ENCODE measurements at regions not wholly inside any gene's neighbourhood (a gene's known extent, or its start where the extent isn't known, plus 50 kb on each side); places are given as distances from the start of the nearest gene placed in this dataset.

- Histone ChIP-seq H3K27me3 (no peaks in the 10 kb centered on the region), H3K4me1 (no peaks in the 10 kb centered on the region), H3K9me3 (no peaks in the 10 kb centered on the region), H3K36me3 (no peaks in the 10 kb centered on the region), H3K4me3 (no peak overlapping the region), H3K27ac (no peak overlapping the region)
- WGBS, 2 donors: 64 to 70% methylated on average over 2 of the region's 2 CpGs
- no peak for DNase-seq (ENCODE audit: low spot score in 2 of 2)
- TF ChIP-seq EP300 (IDR thresholded peaks at IDR 0.05) (no peak), CTCF (IDR thresholded peaks at IDR 0.05) (no peak), POLR2A (IDR thresholded peaks at IDR 0.05) (no peak)
Observed at GRCh38 chr2:34102339-34102738, 503.2 kb upstream of the FAM98A start.

- no peak for DNase-seq (ENCODE audit: low spot score in 2 of 2)
- Histone ChIP-seq H3K27me3 (no peaks in the 10 kb centered on the region), H3K4me1 (no peaks in the 10 kb centered on the region), H3K36me3 (no peaks in the 10 kb centered on the region), H3K4me3 (no peak overlapping the region), H3K9me3 (no peaks in the 10 kb centered on the region), H3K27ac (no peak overlapping the region)
- 41 to 82% methylated on average over 2 of the region's 2 CpGs for WGBS, 2 donors
- TF ChIP-seq POLR2A (IDR thresholded peaks at IDR 0.05): no peak
- TF ChIP-seq CTCF (IDR thresholded peaks at IDR 0.05): no peak
- no peak for TF ChIP-seq EP300 (IDR thresholded peaks at IDR 0.05)
Observed at GRCh38 chr2:34099377-34099776, 500.3 kb upstream of the FAM98A start.

GRCh38 chr2:34098256-34098655, 499.2 kb upstream of the FAM98A start:
- DNase-seq (ENCODE audit: low spot score in 2 of 2): no peak
- no peaks in the 10 kb centered on the region for H3K27me3 ChIP-seq
- no peak overlapping the region for H3K4me3 ChIP-seq
- no peak for TF ChIP-seq POLR2A (IDR thresholded peaks at IDR 0.05)
- 52 to 56% methylated on average over 2 of the region's 2 CpGs for WGBS, 2 donors
- H3K36me3 ChIP-seq: no peaks in the 10 kb centered on the region
- H3K4me1 ChIP-seq: no peaks in the 10 kb centered on the region
- no peak overlapping the region for H3K27ac ChIP-seq
- H3K9me3 ChIP-seq: no peaks in the 10 kb centered on the region

- Histone ChIP-seq H3K27ac (no peak overlapping the region), H3K36me3 (no peaks in the 10 kb centered on the region), H3K27me3 (no peaks in the 10 kb centered on the region), H3K4me1 (no peaks in the 10 kb centered on the region), H3K9me3 (no peaks in the 10 kb centered on the region), H3K4me3 (no peak overlapping the region)
- 63 to 64% methylated on average over 3 of the region's 3 CpGs for WGBS, 2 donors
- peak; percentile 14 to 54 for DNase-seq (ENCODE audit: low spot score in 2 of 2)
- no peak for TF ChIP-seq EP300 (IDR thresholded peaks at IDR 0.05)
- no peak for TF ChIP-seq POLR2A (IDR thresholded peaks at IDR 0.05)
- peak; percentile 50 to 80 (median 61) for TF ChIP-seq CTCF (IDR thresholded peaks at IDR 0.05)
Observed at GRCh38 chr2:34096562-34097171, 497.6 kb upstream of the FAM98A start.

GRCh38 chr2:34093790-34094189, 494.7 kb upstream of the FAM98A start:
- no peak for TF ChIP-seq EP300 (IDR thresholded peaks at IDR 0.05)
- no peak for TF ChIP-seq POLR2A (IDR thresholded peaks at IDR 0.05)
- TF ChIP-seq CTCF (IDR thresholded peaks at IDR 0.05): no peak

GRCh38 chr2:34070196-34070595, 471.1 kb upstream of the FAM98A start:
- Histone ChIP-seq H3K27ac (no peak overlapping the region), H3K9me3 (no peaks in the 10 kb centered on the region), H3K27me3 (no peaks in the 10 kb centered on the region), H3K4me1 (no peaks in the 10 kb centered on the region), H3K36me3 (no peaks in the 10 kb centered on the region), H3K4me3 (no peak overlapping the region)
- TF ChIP-seq EP300 (IDR thresholded peaks at IDR 0.05): no peak
- TF ChIP-seq POLR2A (IDR thresholded peaks at IDR 0.05): no peak
- no peak for TF ChIP-seq CTCF (IDR thresholded peaks at IDR 0.05)
- DNase-seq (ENCODE audit: low spot score in 2 of 2): no peak
- WGBS, 2 donors: 51 to 53% methylated on average over 2 of the region's 2 CpGs

More at GRCh38 chr2:34093790-34094189, 494.7 kb upstream of the FAM98A start:
- Histone ChIP-seq H3K27ac (no peak overlapping the region), H3K4me3 (no peak overlapping the region), H3K4me1 (no peaks in the 10 kb centered on the region), H3K36me3 (no peaks in the 10 kb centered on the region), H3K9me3 (no peaks in the 10 kb centered on the region), H3K27me3 (no peaks in the 10 kb centered on the region)
- 55% methylated on average over 3 of the region's 3 CpGs for WGBS, 2 donors
- DNase-seq (ENCODE audit: low spot score in 2 of 2): no peak

Data from tibial nerve (tissue), 4 donors.